Lung (tissue), 11 donors: ENCODE measurements at regions not wholly inside any gene's neighbourhood (a gene's known extent, or its start where the extent isn't known, plus 50 kb on each side); places are given as distances from the start of the nearest gene placed in this dataset.

Experiments used
- ATAC-seq: fragments of 200-7000 bp; cut with Tn5 transposase; one replicate; pipeline ENCODE4 v1.9.1; 2020; ENCODE audit warnings: moderate number of reproducible peaks; ENCODE audit not compliant: insufficient read depth, low FRiP score
- DNase-seq, 3 donors: peaks; one replicate each; pipeline ENCODE4 v3.0.0-alpha.2; 2013 to 2017
- H3K27ac ChIP-seq, 2 donors: one replicate each; pipeline ENCODE4 v1.5.1; 2013; ENCODE audit warnings: mild to moderate bottlenecking in 2 of 2, moderate library complexity in 2 of 2, control low read depth in 1 of 2, inconsistent platforms in 1 of 2, low read depth in 1 of 2, low read length in 1 of 2
- H3K27me3 ChIP-seq, 3 donors: one replicate each; pipeline ENCODE4 v1.5.1; 2013; ENCODE audit warnings: low read length in 2 of 3; ENCODE audit not compliant: control insufficient read depth in 3 of 3, insufficient read depth in 3 of 3
- H3K36me3 ChIP-seq, 4 donors: one replicate each; pipeline ENCODE4 v1.5.1; 2013; ENCODE audit warnings: low read length in 4 of 4, mild to moderate bottlenecking in 1 of 4, moderate library complexity in 1 of 4; ENCODE audit not compliant: control insufficient read depth in 4 of 4, insufficient read depth in 4 of 4
- H3K4me1 ChIP-seq, 5 donors: one replicate each; pipeline ENCODE4 v1.5.1; 2013; ENCODE audit warnings: low read length in 5 of 5, mild to moderate bottlenecking in 2 of 5, moderate library complexity in 1 of 5; ENCODE audit not compliant: control insufficient read depth in 5 of 5, insufficient read depth in 5 of 5
- H3K4me3 ChIP-seq: one replicate; pipeline ENCODE4 v1.5.1; 2013; ENCODE audit warnings: mild to moderate bottlenecking, control low read depth, moderate library complexity
- H3K9ac ChIP-seq, 2 donors: one replicate each; pipeline ENCODE4 v1.5.1; 2013; ENCODE audit warnings: low read length in 2 of 2, control low read depth in 1 of 2; ENCODE audit not compliant: insufficient read depth in 1 of 2
- H3K9me3 ChIP-seq, 4 donors: one replicate each; pipeline ENCODE4 v1.5.1; 2013; ENCODE audit warnings: low read length in 3 of 4, mild to moderate bottlenecking in 1 of 4, moderate library complexity in 1 of 4; ENCODE audit not compliant: control insufficient read depth in 4 of 4, insufficient read depth in 3 of 4
- CTCF ChIP-seq: IDR thresholded peaks from 2 replicates; pipeline ENCODE4 v1.5.1; 2012; ENCODE audit warnings: mild to moderate bottlenecking; ENCODE audit errors: control extremely low read depth, extremely low read depth
- WGBS, 2 donors: extraction: QIAGEN DNeasy Blood & Tissue Kit; methylation state at CpG; one replicate each; pipeline ENCODE4 v1.1.7; 2013; 5-methylcytosine and 5-hydroxymethylcytosine counted together
- donor health status: control.
- donor health status: control.
- donor health status: Bipolar disorder and iron deficiency.
- donor health status: healthy.
- donor health status: DM: yes; HTN: yes; CAD: no.

GRCh38 chr18:34942276-34942675 lies 98.9 kb upstream of the MAPRE2 start:
- DNase-seq (no peak), ATAC-seq (no peak)
- Histone ChIP-seq H3K27me3 (no peaks in the 10 kb centered on the region), H3K36me3 (no peaks in the 10 kb centered on the region), H3K9ac (no peak overlapping the region), H3K4me1 (no peaks in the 10 kb centered on the region), H3K27ac (no peak overlapping the region), H3K9me3 (peaks cover 0 to 1% (median 0%) of the 10 kb centered on the region in 4 donors), H3K4me3 (no peak overlapping the region)
- TF ChIP-seq CTCF, result no peak
- WGBS, 2 donors, result 55 to 74% methylated on average over 4 of the region's 4 CpGs

- DNase-seq (no peak), ATAC-seq (no peak)
- Histone ChIP-seq H3K9ac (no peak overlapping the region), H3K27me3 (no peaks in the 10 kb centered on the region), H3K4me3 (no peak overlapping the region), H3K27ac (no peak overlapping the region), H3K36me3 (no peaks in the 10 kb centered on the region), H3K9me3 (peaks cover 0 to 1% (median 0%) of the 10 kb centered on the region in 4 donors), H3K4me1 (no peaks in the 10 kb centered on the region)
- WGBS, 2 donors, result 90 to 92% methylated on average over 7 of the region's 7 CpGs
- TF ChIP-seq CTCF, result no peak
Observed at GRCh38 chr18:34942975-34943374, 98.2 kb upstream of the MAPRE2 start.

- Histone ChIP-seq H3K27me3 (no peaks in the 10 kb centered on the region), H3K36me3 (no peaks in the 10 kb centered on the region), H3K9me3 (peaks cover 0 to 1% (median 0%) of the 10 kb centered on the region in 4 donors), H3K27ac (no peak overlapping the region), H3K9ac (no peak overlapping the region), H3K4me1 (no peaks in the 10 kb centered on the region), H3K4me3 (no peak overlapping the region)
- TF ChIP-seq CTCF, result no peak
- 82 to 91% methylated on average over 2 of the region's 2 CpGs for WGBS, 2 donors
- ATAC-seq (no peak), DNase-seq (no peak)
Observed at GRCh38 chr18:34943587-34943986, 97.6 kb upstream of the MAPRE2 start.

- Histone ChIP-seq H3K4me1 (no peaks in the 10 kb centered on the region), H3K4me3 (no peak overlapping the region), H3K27ac (no peak overlapping the region), H3K9me3 (no peaks in the 10 kb centered on the region), H3K36me3 (no peaks in the 10 kb centered on the region), H3K9ac (no peak overlapping the region), H3K27me3 (no peaks in the 10 kb centered on the region)
- 50 to 83% methylated on average over 2 of the region's 2 CpGs for WGBS, 2 donors
- DNase-seq (peak in 1 of 3 donors; percentile 12), ATAC-seq (no peak)
- TF ChIP-seq CTCF, result no peak
Observed at GRCh38 chr18:34947711-34948125, 93.5 kb upstream of the MAPRE2 start.
